Testis (tissue), 2 donors: ENCODE measurements at regions not wholly inside any gene's neighbourhood (a gene's known extent, or its start where the extent isn't known, plus 50 kb on each side); places are given as distances from the start of the nearest gene placed in this dataset.

Source experiments
- CTCF ChIP-seq, 3 experiments: fragments of 450-650 bp in 2 of 3; fragments of 200-600 bp in 1 of 3; sonication (generic) in 1 of 3; IDR thresholded peaks; one replicate each; pipeline ENCODE4 v1.5.1; 2016 to 2019; ENCODE audit warnings: antibody characterized with exemption in 3 of 3, mild to moderate bottlenecking in 2 of 3, moderate library complexity in 1 of 3
- POLR2A ChIP-seq: fragments of 450-650 bp; IDR thresholded peaks from one replicate; pipeline ENCODE4 v1.6.1; 2017; ENCODE audit warnings: antibody characterized with exemption, mild to moderate bottlenecking, moderate library complexity

- no peak for TF ChIP-seq CTCF (IDR thresholded peaks at IDR 0.05)
- TF ChIP-seq POLR2A: no peak
Measured at GRCh38 chr12:105716621-105717020, 386.1 kb downstream of the C12orf75 start.
